NCI-H510A (cell line): ENCODE measurements at regions not wholly inside any gene's neighbourhood (a gene's known extent, or its start where the extent isn't known, plus 50 kb on each side); places are given as distances from the start of the nearest gene placed in this dataset.
"Not testable (repeated sequence)": the region's sequence is repeated elsewhere in the genome, so short reads cannot be mapped to it uniquely, and the experiment has no call there.

Experiments
- DNase-seq: peaks from one replicate; lab custom pipeline; 2025; lab: John Stamatoyannopoulos, UW

- no peak for DNase-seq
These were observed 415.0 kb downstream of the NYAP2 start for GRCh38 chr2:225814554-225814953.

- no peak for DNase-seq
These were observed 406.6 kb downstream of the NYAP2 start for GRCh38 chr2:225806105-225806504.

- DNase-seq, result not testable (repeated sequence)
These were observed 402.6 kb downstream of the NYAP2 start for GRCh38 chr2:225802076-225802475.

- DNase-seq, result no peak
These were observed 397.9 kb downstream of the NYAP2 start for GRCh38 chr2:225797394-225797793.

GRCh38 chr2:225794652-225795400 lies 395.3 kb downstream of the NYAP2 start:
- DNase-seq, result no peak

- no peak for DNase-seq
These were observed 394.4 kb downstream of the NYAP2 start for GRCh38 chr2:225793736-225794550.

GRCh38 chr2:225788571-225789094 lies 389.1 kb downstream of the NYAP2 start:
- DNase-seq, result no peak

- no peak for DNase-seq
These were observed 388.0 kb downstream of the NYAP2 start for GRCh38 chr2:225787497-225787896.

GRCh38 chr2:225781991-225782390 lies 382.5 kb downstream of the NYAP2 start:
- no peak for DNase-seq

GRCh38 chr2:225781145-225781544 lies 381.6 kb downstream of the NYAP2 start:
- no peak for DNase-seq

GRCh38 chr2:225779829-225780228 lies 380.3 kb downstream of the NYAP2 start:
- DNase-seq, result no peak

GRCh38 chr2:225773148-225773547 lies 373.6 kb downstream of the NYAP2 start:
- DNase-seq, result no peak

GRCh38 chr2:225771701-225772100 lies 372.2 kb downstream of the NYAP2 start:
- no peak for DNase-seq

- no peak for DNase-seq
These were observed 369.2 kb downstream of the NYAP2 start for GRCh38 chr2:225768741-225769140.

GRCh38 chr2:225766431-225766830 lies 366.9 kb downstream of the NYAP2 start:
- DNase-seq, result no peak

- no peak for DNase-seq
These were observed 366.3 kb downstream of the NYAP2 start for GRCh38 chr2:225765820-225766219.

GRCh38 chr2:225764346-225764745 lies 364.8 kb downstream of the NYAP2 start:
- DNase-seq, result no peak

GRCh38 chr2:225763711-225764110 lies 364.2 kb downstream of the NYAP2 start:
- no peak for DNase-seq

GRCh38 chr2:225761396-225761795 lies 361.9 kb downstream of the NYAP2 start:
- no peak for DNase-seq

GRCh38 chr2:225757248-225757647 lies 357.7 kb downstream of the NYAP2 start:
- DNase-seq, result no peak

- no peak for DNase-seq
These were observed 356.7 kb downstream of the NYAP2 start for GRCh38 chr2:225756198-225756597.

GRCh38 chr2:225748609-225749008 lies 349.1 kb downstream of the NYAP2 start:
- DNase-seq, result no peak

GRCh38 chr2:225743996-225744395 lies 344.5 kb downstream of the NYAP2 start:
- peak; percentile 23 for DNase-seq
